H1 (cell line): ENCODE measurements at regions not wholly inside any gene's neighbourhood (a gene's known extent, or its start where the extent isn't known, plus 50 kb on each side); places are given as distances from the start of the nearest gene placed in this dataset.

Experiments used
- CTCF ChIA-PET: fragments of 300-600 bp; sonication (Branson Sonifier 250); formaldehyde crosslinking; loops from one replicate; lab custom pipeline; 2021; ENCODE audit not compliant: partially characterized antibody; lab: Charles Lee
- POLR2A ChIA-PET: fragments of 300-600 bp; sonication (Branson Sonifier 250); formaldehyde crosslinking; loops from one replicate; lab custom pipeline; 2021; ENCODE audit warnings: inconsistent platforms; ENCODE audit not compliant: partially characterized antibody; lab: Charles Lee
- DNase-seq, 2 experiments: peaks; one replicate each; pipeline versions ENCODE4 v3.0.0 to v3.0.0-alpha.2; 2010 to 2022; ENCODE audit warnings: low spot score in 2 of 2, low read depth in 1 of 2, mixed read lengths in 1 of 2
- FAIRE-seq: peaks from 2 replicates; lab custom pipeline; 2011; peaks lifted over from hg19 to GRCh38; lab: Jason Lieb, UNC
- H2AFZ ChIP-seq: 2 replicates; pipeline ENCODE4 v1.8.1; 2012; ENCODE audit warnings: low read length, inconsistent platforms
- H2AK5ac ChIP-seq: 2 replicates; pipeline ENCODE4 v1.6.1; 2013; ENCODE audit warnings: low read depth, low read length
- H2BK120ac ChIP-seq: replicated peaks from 2 replicates; pipeline ENCODE3; 2013; ENCODE audit warnings: low read depth, low read length, inconsistent platforms
- H2BK12ac ChIP-seq: 2 replicates; pipeline ENCODE4 v1.6.1; 2013; ENCODE audit warnings: low read depth, low read length
- H2BK15ac ChIP-seq: 2 replicates; pipeline ENCODE4 v1.6.1; 2013; ENCODE audit warnings: low read length
- H2BK20ac ChIP-seq: 2 replicates; pipeline ENCODE4 v1.6.1; 2013; ENCODE audit warnings: low read length
- H2BK5ac ChIP-seq: 2 replicates; pipeline ENCODE4 v1.6.1; 2013; ENCODE audit warnings: low read depth, low read length
- H3K14ac ChIP-seq: 2 replicates; pipeline ENCODE4 v1.6.1; 2013; ENCODE audit warnings: inconsistent platforms; ENCODE audit not compliant: insufficient read length
- H3K18ac ChIP-seq: 2 replicates; pipeline ENCODE4 v1.6.1; 2013; ENCODE audit warnings: low read length; ENCODE audit errors: extremely low read depth
- H3K23ac ChIP-seq: 2 replicates; pipeline ENCODE4 v1.6.1; 2013; ENCODE audit warnings: inconsistent platforms; ENCODE audit not compliant: insufficient read length
- H3K23me2 ChIP-seq: 2 replicates; pipeline ENCODE4 v1.6.1; 2013; ENCODE audit warnings: low read depth, low read length
- H3K27ac ChIP-seq: 2 replicates; pipeline ENCODE4 v1.6.1; 2011; ENCODE audit warnings: low read depth, low read length, inconsistent platforms
- H3K27me3 ChIP-seq, 4 experiments: replicated peaks in 1 of 4; 1 replicate in 1 of 4; 2 replicates in 3 of 4; pipeline versions ENCODE4 v1.6.1 to v1.8.1; 2011 to 2013; ENCODE audit warnings: low read length in 3 of 4, mild to moderate bottlenecking in 3 of 4, inconsistent platforms in 2 of 4, mixed read lengths in 2 of 4, moderate library complexity in 1 of 4; ENCODE audit not compliant: control insufficient read depth in 3 of 4, insufficient read depth in 3 of 4; ENCODE audit errors: extremely low read depth in 1 of 4
- H3K36me3 ChIP-seq, 4 experiments: 2 replicates each; pipeline versions ENCODE4 v1.6.1 to v1.8.1; 2011 to 2013; ENCODE audit warnings: mild to moderate bottlenecking in 4 of 4, low read length in 3 of 4, moderate library complexity in 2 of 4, control low read depth in 1 of 4, inconsistent platforms in 1 of 4; ENCODE audit not compliant: insufficient read depth in 4 of 4, control insufficient read depth in 2 of 4
- H3K4ac ChIP-seq: replicated peaks from 2 replicates; pipeline ENCODE3; 2013; ENCODE audit warnings: low read length, low read depth, mixed read lengths, inconsistent platforms; ENCODE audit not compliant: insufficient read length
- H3K4me1 ChIP-seq, 4 experiments: replicated peaks in 1 of 4; 1 replicate in 1 of 4; 2 replicates in 3 of 4; pipeline versions ENCODE4 v1.6.1 to v1.8.1; 2011 to 2013; ENCODE audit warnings: low read length in 3 of 4, inconsistent platforms in 2 of 4, mixed read lengths in 1 of 4; ENCODE audit not compliant: insufficient read depth in 4 of 4, control insufficient read depth in 3 of 4
- H3K4me2 ChIP-seq, 2 experiments: 2 replicates each; pipeline versions ENCODE4 v1.6.1 to v1.8.1; 2011 to 2013; ENCODE audit warnings: low read depth in 2 of 2, low read length in 2 of 2, control low read depth in 1 of 2, inconsistent platforms in 1 of 2, mild to moderate bottlenecking in 1 of 2; ENCODE audit not compliant: insufficient read depth in 1 of 2
- H3K4me3 ChIP-seq, 4 experiments: fragments of 200-600, 300-600 bp in 1 of 4; sonication (generic), shearing (Covaris generic), sonication (Bioruptor Twin) in 1 of 4; 2 replicates each; pipeline versions ENCODE4 v1.5.1 to v1.8.1; 2011 to 2016; ENCODE audit warnings: low read length in 4 of 4, low read depth in 3 of 4, control low read depth in 2 of 4, inconsistent platforms in 2 of 4, mild to moderate bottlenecking in 2 of 4, mixed read lengths in 1 of 4, moderate library complexity in 1 of 4; ENCODE audit not compliant: insufficient read depth in 2 of 4; ENCODE audit errors: extremely low read depth in 1 of 4
- H3K56ac ChIP-seq: replicated peaks from 2 replicates; pipeline ENCODE3; 2013; ENCODE audit warnings: low read depth, mild to moderate bottlenecking, mixed read lengths, low read length, inconsistent platforms; ENCODE audit not compliant: insufficient read length
- H3K79me1 ChIP-seq: 2 replicates; pipeline ENCODE4 v1.6.1; 2013; ENCODE audit warnings: low read depth, low read length, control low read depth
- H3K79me2 ChIP-seq, 2 experiments: 2 replicates each; pipeline versions ENCODE4 v1.6.1 to v1.8.1; 2012 to 2013; ENCODE audit warnings: low read length in 2 of 2, mild to moderate bottlenecking in 2 of 2, inconsistent platforms in 1 of 2; ENCODE audit not compliant: insufficient read depth in 2 of 2, control insufficient read depth in 1 of 2
- H3K9ac ChIP-seq, 4 experiments: replicated peaks in 1 of 4; 1 replicate in 1 of 4; 2 replicates in 3 of 4; pipeline versions ENCODE4 v1.6.1 to v1.8.1; 2011 to 2013; ENCODE audit warnings: low read depth in 3 of 4, low read length in 3 of 4, control low read depth in 2 of 4, mild to moderate bottlenecking in 2 of 4, moderate library complexity in 2 of 4, inconsistent platforms in 1 of 4; ENCODE audit errors: extremely low read depth in 1 of 4
- H3K9me3 ChIP-seq, 2 experiments: 2 replicates each; pipeline versions ENCODE4 v1.6.1 to v1.8.1; 2012 to 2013; ENCODE audit warnings: mild to moderate bottlenecking in 2 of 2, moderate library complexity in 2 of 2, control low read depth in 1 of 2, inconsistent platforms in 1 of 2, low read depth in 1 of 2, low read length in 1 of 2, mixed read lengths in 1 of 2; ENCODE audit not compliant: insufficient read depth in 2 of 2
- H4K20me1 ChIP-seq, 2 experiments: replicated peaks in 1 of 2; 2 replicates each; pipeline versions ENCODE3 to v1.8.1; 2011 to 2013; ENCODE audit warnings: inconsistent platforms in 2 of 2, low read length in 2 of 2, mild to moderate bottlenecking in 1 of 2; ENCODE audit not compliant: insufficient read depth in 2 of 2, control insufficient read depth in 1 of 2
- H4K5ac ChIP-seq: 2 replicates; pipeline ENCODE4 v1.6.1; 2013; ENCODE audit warnings: low read length, low read depth, mixed read lengths, inconsistent platforms; ENCODE audit not compliant: insufficient read length
- H4K8ac ChIP-seq: 2 replicates; pipeline ENCODE4 v1.8.0; 2013; ENCODE audit warnings: mild to moderate bottlenecking, moderate library complexity, low read length, inconsistent platforms; ENCODE audit not compliant: insufficient read depth; ENCODE audit errors: extremely low read depth
- H4K91ac ChIP-seq: replicated peaks from 2 replicates; pipeline ENCODE3; 2013; ENCODE audit warnings: low read length, mixed read lengths, inconsistent platforms; ENCODE audit not compliant: insufficient read length
- RAD21 ChIP-seq, 2 experiments: IDR thresholded peaks in 1 of 2; conservative IDR thresholded peaks in 1 of 2; 2 replicates each; pipeline ENCODE4 v1.6.1; 2011; ENCODE audit warnings: low read depth in 2 of 2, low read length in 2 of 2, improper control_type of control experiment in 1 of 2, inconsistent platforms in 1 of 2, mild to moderate bottlenecking in 1 of 2, moderate library complexity in 1 of 2
- TBP ChIP-seq: IDR thresholded peaks from 2 replicates; pipeline ENCODE4 v1.6.1; 2011; ENCODE audit warnings: low read depth, low read length, improper control_type of control experiment
- TCF12 ChIP-seq: IDR thresholded peaks from 2 replicates; pipeline ENCODE4 v1.6.1; 2011; ENCODE audit warnings: low read depth, mild to moderate bottlenecking, low read length
- WGBS, 2 experiments: shearing (Covaris generic) in 1 of 2; methylation state at CpG; one replicate each; pipeline versions ENCODE4 v1.1.6 to v1.1.7; 2013 to 2015; ENCODE audit warnings: low lambda C conversion rate in 2 of 2, mixed read lengths in 2 of 2, inconsistent platforms in 1 of 2, low coverage in 1 of 2, missing lambda C conversion rate in 1 of 2; ENCODE audit not compliant: insufficient replicate concordance in 2 of 2, insufficient coverage in 1 of 2, insufficient read length in 1 of 2; ENCODE audit errors: extremely low coverage in 1 of 2, missing lambda C conversion rate in 1 of 2; 5-methylcytosine and 5-hydroxymethylcytosine counted together

DNA sequence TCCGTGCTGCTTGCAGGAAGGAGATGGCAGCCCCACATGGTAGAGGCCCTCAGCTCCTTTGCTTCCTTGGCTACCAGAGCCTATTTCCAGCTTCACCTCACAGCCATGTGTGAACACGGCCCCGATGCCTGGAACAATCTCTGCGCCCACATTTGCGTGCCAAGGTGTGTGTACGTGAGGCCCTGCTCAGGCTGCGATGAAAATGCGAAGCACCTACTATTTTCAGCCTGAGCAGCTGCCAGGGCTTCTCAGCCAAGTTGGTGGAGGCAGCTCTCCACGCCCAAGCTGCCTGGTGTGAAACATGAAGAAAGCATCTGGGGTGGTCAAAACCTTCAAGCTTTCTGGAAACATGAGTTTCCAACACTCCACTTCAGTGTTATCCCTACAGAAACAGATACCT lies 177.8 kb upstream of the EGLN3 start:
- Histone ChIP-seq H2BK20ac (no peak overlapping the region), H3K14ac (no peak overlapping the region), H3K27me3 (no peaks in the 10 kb centered on the region), H3K27ac (no peak overlapping the region), H2BK15ac (no peak overlapping the region), H2AK5ac (no peak overlapping the region), H3K9me3 (no peaks in the 10 kb centered on the region), H3K79me1 (no peaks in the 10 kb centered on the region), H4K91ac (no peak overlapping the region), H3K4ac (no peak overlapping the region), H3K23me2 (no peaks in the 10 kb centered on the region), H3K4me3 (no peak overlapping the region), H2AFZ (no peak overlapping the region), H4K5ac (no peak overlapping the region), H3K23ac (no peak overlapping the region), H4K20me1 (no peaks in the 10 kb centered on the region), H3K4me2 (no peak overlapping the region), H3K36me3 (no peaks in the 10 kb centered on the region), H3K4me1 (no peaks in the 10 kb centered on the region), H3K18ac (no peak overlapping the region), H2BK5ac (no peak overlapping the region), H4K8ac (no peak overlapping the region), H3K56ac (no peak overlapping the region), H3K79me2 (no peaks in the 10 kb centered on the region), H3K9ac (no peak overlapping the region), H2BK12ac (no peak overlapping the region), H2BK120ac (no peak overlapping the region)
- DNase-seq (no peak), FAIRE-seq (no peak)
- CTCF ChIA-PET, result interaction anchor here (1.4 kb wide), 2 partner anchors 11 to 30 kb away, joined by 5 to 6 read pairs; no protein-coding TSS in a partner anchor
- WGBS, 2 experiments, result 96% methylated on average over 9 of the region's 9 CpGs; no CpG with 5 or more reads in 1 of the 2 experiments
- POLR2A ChIA-PET, result no interaction called here
- no peak for TF ChIP-seq TCF12
- no peak for TF ChIP-seq RAD21 (IDR thresholded peaks at IDR 0.05 in 1 of 2, conservative IDR thresholded peaks at IDR 0.05 in 1 of 2; ENCODE audit: low read depth in 2 of 2, low read length in 2 of 2)
- no peak for TF ChIP-seq TBP
